ENCODE measurements at regions not wholly inside any gene's neighbourhood (a gene's known extent, or its start where the extent isn't known, plus 50 kb on each side); places are given as distances from the start of the nearest gene placed in this dataset.
"Not testable (repeated sequence)": the region's sequence is repeated elsewhere in the genome, so short reads cannot be mapped to it uniquely, and the experiment has no call there.

DNA sequence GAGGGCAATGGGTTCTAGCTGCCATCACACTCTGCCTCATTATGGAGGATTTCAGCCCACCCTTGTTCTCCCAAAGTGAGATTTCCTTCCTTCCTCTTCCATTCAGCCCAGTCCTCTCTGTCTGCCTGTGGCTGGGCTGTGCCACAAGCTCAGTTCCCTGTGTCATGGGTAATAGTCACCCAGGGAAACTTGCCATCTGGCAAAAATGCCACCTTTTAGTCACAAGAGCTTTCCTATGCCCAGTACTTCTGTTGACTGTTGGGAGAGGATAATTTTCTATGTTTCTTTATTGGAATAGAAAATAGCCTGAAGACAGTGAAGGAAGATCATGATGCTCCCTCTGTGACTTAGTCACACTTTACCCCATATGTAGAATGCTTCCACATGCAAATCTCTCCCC is 71.4 kb downstream of the TLR4 start:
- peak; percentile 14 for DNase-seq

GRCh38 chr9:117777823-117778222 is 73.6 kb downstream of the TLR4 start:
- peak; percentile 31 for DNase-seq

- DNase-seq, result no peak
Measured at GRCh38 chr9:117779760-117780159, 75.6 kb downstream of the TLR4 start.

DNA sequence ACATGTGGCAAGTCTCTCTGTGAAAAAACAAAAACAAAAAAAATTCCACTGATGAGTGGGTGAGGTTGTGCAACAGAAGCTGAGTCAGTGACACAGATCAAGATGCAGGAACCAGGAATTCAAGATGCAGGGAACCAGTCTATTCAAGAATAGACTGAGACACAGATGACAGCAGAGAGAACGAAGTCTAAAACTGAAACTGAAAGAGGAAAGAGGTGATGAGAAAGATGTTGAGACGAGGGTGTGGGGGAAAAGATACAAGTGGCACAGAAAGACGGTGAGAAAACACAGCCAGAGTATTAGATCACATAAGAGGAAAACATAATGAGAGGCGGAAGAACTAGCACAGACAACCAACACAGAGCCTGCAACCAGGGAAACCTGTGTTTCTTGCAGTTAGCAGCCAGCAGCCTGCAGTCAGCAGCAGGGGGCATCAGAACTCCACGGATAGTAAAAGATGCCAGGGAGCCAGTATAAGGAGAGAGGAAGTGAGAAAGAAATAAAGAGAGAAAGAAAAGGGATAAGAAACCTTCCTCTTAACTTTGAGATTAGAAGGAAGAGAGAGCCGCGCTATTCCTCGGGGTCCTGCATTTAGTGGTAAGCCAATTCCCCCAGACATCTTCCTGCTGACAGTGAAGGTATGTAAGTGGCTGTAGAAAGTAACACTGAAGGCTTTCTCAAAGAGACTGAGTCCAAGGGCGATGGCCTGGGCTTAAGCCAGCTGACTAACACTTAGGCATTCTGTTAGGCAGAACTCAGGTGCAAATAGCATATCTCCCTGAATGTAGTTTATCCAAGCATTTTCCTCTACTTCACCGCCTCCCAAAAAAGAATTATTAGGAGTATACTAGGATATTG is 79.0 kb downstream of the TLR4 start:
- DNase-seq, result peak; percentile 87

GRCh38 chr9:117783828-117784227 is 79.6 kb downstream of the TLR4 start:
- DNase-seq, result no peak

DNA sequence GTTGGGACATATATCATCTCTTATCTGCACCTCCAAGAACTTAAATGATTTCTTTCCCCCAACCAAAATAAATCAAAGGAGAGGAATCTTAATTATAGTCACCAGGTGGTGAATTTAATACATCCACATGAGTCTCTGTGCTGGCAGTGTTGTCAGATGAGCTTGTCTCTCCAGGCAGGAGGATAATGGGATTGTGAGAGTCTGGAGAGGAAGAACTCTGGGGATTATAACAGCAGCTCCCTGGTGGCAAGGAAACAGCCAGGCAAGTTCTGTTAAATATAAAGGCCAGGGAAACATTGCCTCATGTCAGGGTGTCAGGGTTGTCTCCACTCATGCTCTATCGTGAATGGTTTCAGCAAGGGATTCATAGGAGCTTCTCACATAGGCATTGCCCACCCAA is 80.8 kb downstream of the TLR4 start:
- no peak for DNase-seq

DNA sequence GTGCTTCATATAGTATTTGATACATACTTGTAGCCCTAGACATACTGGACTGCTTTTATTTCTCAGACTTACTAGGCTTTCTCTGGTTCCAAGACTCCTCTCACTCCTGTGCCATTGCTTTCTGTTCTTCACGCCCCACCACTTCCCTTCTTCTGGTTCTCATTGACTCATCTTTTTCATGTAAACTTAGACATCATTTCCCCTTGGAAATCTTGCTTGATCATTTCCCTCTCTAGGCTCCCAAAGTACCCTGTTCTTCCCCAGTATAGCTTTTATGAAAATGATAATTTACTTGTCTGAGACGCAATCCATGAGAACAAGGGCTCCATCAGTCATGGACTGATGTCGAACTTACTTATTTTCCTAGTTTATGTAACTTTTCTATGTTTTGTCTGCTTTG is 83.5 kb downstream of the TLR4 start:
- no peak for DNase-seq

GRCh38 chr9:117795271-117795670 is 91.1 kb downstream of the TLR4 start:
- no peak for DNase-seq

- no peak for DNase-seq
Measured at GRCh38 chr9:117796681-117797080, 92.5 kb downstream of the TLR4 start.

DNA sequence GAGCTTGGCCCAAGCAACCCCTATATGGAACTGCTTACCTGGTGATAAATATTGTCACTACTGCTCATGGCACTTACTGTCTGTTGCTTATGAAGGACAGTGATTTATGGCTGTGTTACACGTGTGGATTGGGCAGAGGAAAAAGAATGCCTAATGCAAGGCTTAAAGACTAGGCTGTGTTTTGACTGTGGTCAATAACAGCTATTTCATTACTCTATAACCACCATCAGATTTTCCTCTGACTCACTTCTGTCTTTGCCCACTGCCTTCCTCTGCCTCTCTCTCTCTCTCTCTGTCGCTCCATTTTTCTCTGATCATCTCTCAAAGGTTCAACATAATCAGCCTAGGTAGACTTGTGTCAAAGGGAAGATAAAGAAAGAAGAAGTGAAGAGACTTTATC is 96.2 kb downstream of the TLR4 start:
- DNase-seq, result no peak

DNA sequence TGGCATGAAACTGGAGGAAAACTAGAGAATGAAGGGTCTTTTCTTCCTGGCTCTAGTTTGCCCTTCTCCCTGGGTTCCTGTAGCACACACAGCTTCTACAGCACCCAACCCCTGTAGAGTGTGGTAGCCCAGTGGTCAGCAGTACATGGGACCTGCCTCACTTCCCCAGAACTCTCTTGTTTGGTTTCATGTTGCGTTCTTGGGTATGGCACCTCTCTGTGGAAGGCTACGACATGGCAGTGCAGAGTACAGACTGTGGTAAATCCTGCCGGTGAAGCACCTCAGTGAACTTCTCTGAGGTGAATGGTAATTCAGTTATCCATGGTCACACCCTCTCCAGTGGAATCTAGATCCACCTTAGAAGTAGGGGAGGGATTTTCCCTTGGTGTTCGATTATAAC is 105.5 kb downstream of the TLR4 start:
- DNase-seq, result no peak

DNA sequence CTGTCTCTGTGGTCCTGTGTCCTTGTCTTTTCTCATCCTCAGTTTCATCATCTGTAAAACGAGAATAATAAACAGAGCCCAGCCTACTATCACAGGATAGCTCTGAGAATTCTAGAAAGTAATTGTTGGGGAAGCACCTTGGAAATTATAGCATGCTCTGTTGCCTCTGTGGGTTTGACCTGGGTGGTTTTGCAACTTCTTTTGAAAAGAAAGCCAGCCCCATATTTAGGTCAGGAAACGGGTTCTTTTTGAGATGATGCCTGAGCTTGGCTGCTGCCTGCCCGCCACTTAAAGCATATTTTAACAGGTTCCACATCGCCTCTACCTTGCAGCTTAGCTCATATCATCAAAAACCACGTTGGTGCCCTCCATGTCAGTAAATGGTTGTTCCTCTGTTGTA is 111.1 kb downstream of the TLR4 start:
- DNase-seq, result no peak

GRCh38 chr9:117815948-117816347 is 111.7 kb downstream of the TLR4 start:
- no peak for DNase-seq

- no peak for DNase-seq
Measured at GRCh38 chr9:117821954-117822353, 117.8 kb downstream of the TLR4 start.

GRCh38 chr9:117823576-117823975 is 119.4 kb downstream of the TLR4 start:
- no peak for DNase-seq

- DNase-seq, result peak; percentile 8
Measured at GRCh38 chr9:117825609-117826347, 121.6 kb downstream of the TLR4 start.

GRCh38 chr9:117826837-117827236 is 122.6 kb downstream of the TLR4 start:
- no peak for DNase-seq

- DNase-seq, result no peak
Measured at GRCh38 chr9:117827456-117827855, 123.3 kb downstream of the TLR4 start.

DNA sequence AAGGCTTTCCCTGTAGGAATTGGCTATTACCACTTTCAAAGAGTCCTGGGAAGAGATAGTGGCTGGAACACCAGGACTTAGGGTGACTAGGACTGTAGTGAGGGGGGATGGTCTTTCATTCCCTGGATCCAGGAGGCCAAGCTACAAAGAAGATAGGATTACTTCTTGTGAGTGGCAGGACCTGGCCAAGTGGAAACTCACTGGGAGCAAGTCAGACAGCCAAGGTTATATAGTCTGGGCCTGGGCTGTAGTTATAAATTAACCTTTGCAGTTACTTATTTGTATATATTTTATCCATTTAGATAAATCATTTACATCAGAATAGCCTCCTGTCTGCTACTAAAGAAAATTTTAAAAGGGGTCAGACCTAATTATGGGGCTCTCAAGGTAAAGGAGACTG is 124.3 kb downstream of the TLR4 start:
- no peak for DNase-seq

GRCh38 chr9:117835798-117836197 is 131.6 kb downstream of the TLR4 start:
- DNase-seq, result no peak

- no peak for DNase-seq
Measured at GRCh38 chr9:117839862-117840261, 135.7 kb downstream of the TLR4 start.

GRCh38 chr9:117851836-117852461 is 147.7 kb downstream of the TLR4 start:
- DNase-seq, result not testable (repeated sequence)

DNA sequence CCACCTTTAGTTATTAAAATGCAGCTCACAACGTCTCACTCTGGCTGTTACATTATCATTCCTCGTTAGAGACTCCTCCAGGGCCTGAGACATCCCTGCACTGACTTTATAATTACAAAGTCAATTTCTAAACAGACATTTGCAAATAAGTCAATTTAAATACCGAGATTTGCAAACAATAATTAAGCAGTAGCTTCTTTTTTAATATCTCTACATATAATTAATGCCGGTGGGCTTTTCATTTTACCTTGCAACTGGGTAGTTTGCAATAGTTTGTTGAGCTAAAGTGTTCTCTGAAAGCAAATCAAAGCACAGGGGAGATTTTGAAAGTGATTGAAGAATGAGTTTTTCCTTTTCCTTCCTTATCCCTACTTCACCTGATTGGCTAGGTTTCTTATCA is 154.4 kb downstream of the TLR4 start:
- DNase-seq, result no peak

GRCh38 chr9:117860849-117861248 is 156.6 kb downstream of the TLR4 start:
- no peak for DNase-seq

Data from midbrain (tissue), 1 donor.